OCI-LY3 (cell line): ENCODE measurements at regions not wholly inside any gene's neighbourhood (a gene's known extent, or its start where the extent isn't known, plus 50 kb on each side); places are given as distances from the start of the nearest gene placed in this dataset.

Experiments used
- H2AFZ ChIP-seq: fragments of 200-600, 300-600 bp; shearing (Covaris generic); 2 replicates; pipeline ENCODE4 v1.6.0; 2014; ENCODE audit warnings: antibody characterized with exemption, low read depth, low read length
- H3K27ac ChIP-seq: fragments of 200-600, 300-600 bp; sonication (generic); 2 replicates; pipeline ENCODE4 v1.5.1; 2014; ENCODE audit warnings: mild to moderate bottlenecking, low read length, moderate library complexity, mixed read lengths
- H3K27me3 ChIP-seq: fragments of 200-600, 300-600 bp; sonication (generic); 2 replicates; pipeline ENCODE4 v1.6.1; 2014; ENCODE audit warnings: low read depth, low read length, mixed read lengths
- H3K36me3 ChIP-seq: fragments of 200-600, 300-600 bp; sonication (generic); replicated peaks from 2 replicates; pipeline ENCODE3; 2014; ENCODE audit warnings: low read depth, low read length, mixed read lengths
- H3K4me1 ChIP-seq: fragments of 300-600, 200-600 bp; sonication (generic); 2 replicates; pipeline ENCODE4 v1.6.1; 2014; ENCODE audit warnings: low read length, mixed read lengths
- H3K4me2 ChIP-seq: fragments of 200-600, 300-600 bp; sonication (generic); 2 replicates; pipeline ENCODE4 v1.6.1; 2014; ENCODE audit warnings: low read length, mixed read lengths
- H3K4me3 ChIP-seq: fragments of 300-600, 200-600 bp; sonication (generic); 2 replicates; pipeline ENCODE4 v1.5.1; 2014; ENCODE audit warnings: antibody characterized with exemption, mild to moderate bottlenecking, low read length, moderate library complexity
- H3K79me2 ChIP-seq: fragments of 300-600, 200-600 bp; shearing (Covaris generic); 2 replicates; pipeline ENCODE4 v1.6.1; 2014; ENCODE audit warnings: mild to moderate bottlenecking, low read length, mixed read lengths
- H3K9ac ChIP-seq: fragments of 300-600, 200-600 bp; shearing (Covaris generic); 2 replicates; pipeline ENCODE4 v1.6.0; 2014; ENCODE audit warnings: mild to moderate bottlenecking, low read length, moderate library complexity
- H3K9me3 ChIP-seq: fragments of 200-600, 300-600 bp; shearing (Covaris generic); 2 replicates; pipeline ENCODE4 v1.6.1; 2014; ENCODE audit warnings: low read length, mixed read lengths; ENCODE audit not compliant: insufficient read depth
- H4K20me1 ChIP-seq: fragments of 200-600, 300-600 bp; sonication (generic); 2 replicates; pipeline ENCODE4 v1.6.1; 2016; ENCODE audit warnings: low read length, mixed read lengths; ENCODE audit not compliant: insufficient read depth
- EZH2phosphoT487 ChIP-seq: fragments of 200-600 bp; shearing (Covaris generic); IDR thresholded peaks from 2 replicates; pipeline ENCODE4 v1.6.1; 2018; ENCODE audit warnings: antibody characterized with exemption, mixed run types, low read depth
- TF ChIP-seq, protein P1 (sequence below): fragments of 200-600, 300-600 bp; sonication (generic); IDR thresholded peaks from 2 replicates; pipeline ENCODE4 v1.5.1; 2014; ENCODE audit warnings: antibody characterized with exemption, low read length, low read depth

DNA sequence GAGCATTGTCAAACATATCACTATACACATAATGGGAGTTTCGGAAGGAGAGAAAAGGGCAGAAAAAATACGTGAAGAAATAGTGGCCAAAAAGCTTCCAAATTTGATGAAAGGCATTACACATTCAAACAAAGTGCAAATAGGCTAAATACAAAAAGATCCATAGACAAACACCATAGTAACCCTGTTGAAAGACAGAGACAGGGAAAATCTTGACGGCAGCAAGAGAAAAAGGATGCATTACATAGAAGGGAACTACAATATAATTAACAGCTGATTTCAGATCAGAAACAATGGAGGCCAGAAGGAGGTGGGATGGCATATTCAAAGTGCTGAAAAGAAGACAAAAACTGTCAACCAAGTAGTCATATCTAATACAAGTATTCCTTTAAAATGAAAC lies 170.8 kb downstream of the MRPL14 start:
- H2AFZ ChIP-seq: no peak overlapping the region
- no peak overlapping the region for H3K4me3 ChIP-seq
- H3K4me2 ChIP-seq: no peak overlapping the region
- H4K20me1 ChIP-seq: no peaks in the 10 kb centered on the region
- H3K27me3 ChIP-seq: peaks cover 21% of the 10 kb centered on the region; the same call in 1 of the 2 replicates
- no peak overlapping the region for H3K27ac ChIP-seq
- TF ChIP-seq, protein P1, sequence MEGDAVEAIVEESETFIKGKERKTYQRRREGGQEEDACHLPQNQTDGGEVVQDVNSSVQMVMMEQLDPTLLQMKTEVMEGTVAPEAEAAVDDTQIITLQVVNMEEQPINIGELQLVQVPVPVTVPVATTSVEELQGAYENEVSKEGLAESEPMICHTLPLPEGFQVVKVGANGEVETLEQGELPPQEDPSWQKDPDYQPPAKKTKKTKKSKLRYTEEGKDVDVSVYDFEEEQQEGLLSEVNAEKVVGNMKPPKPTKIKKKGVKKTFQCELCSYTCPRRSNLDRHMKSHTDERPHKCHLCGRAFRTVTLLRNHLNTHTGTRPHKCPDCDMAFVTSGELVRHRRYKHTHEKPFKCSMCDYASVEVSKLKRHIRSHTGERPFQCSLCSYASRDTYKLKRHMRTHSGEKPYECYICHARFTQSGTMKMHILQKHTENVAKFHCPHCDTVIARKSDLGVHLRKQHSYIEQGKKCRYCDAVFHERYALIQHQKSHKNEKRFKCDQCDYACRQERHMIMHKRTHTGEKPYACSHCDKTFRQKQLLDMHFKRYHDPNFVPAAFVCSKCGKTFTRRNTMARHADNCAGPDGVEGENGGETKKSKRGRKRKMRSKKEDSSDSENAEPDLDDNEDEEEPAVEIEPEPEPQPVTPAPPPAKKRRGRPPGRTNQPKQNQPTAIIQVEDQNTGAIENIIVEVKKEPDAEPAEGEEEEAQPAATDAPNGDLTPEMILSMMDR: no peak
- TF ChIP-seq EZH2phosphoT487: no peak
- H3K79me2 ChIP-seq: no peaks in the 10 kb centered on the region
- H3K9ac ChIP-seq: no peak overlapping the region
- 0 out of 2 replicates have a peak, but pooled peaks cover 8% of the 10 kb centered on the region for H3K9me3 ChIP-seq
- H3K4me1 ChIP-seq: peaks cover 6% of the 10 kb centered on the region; the same call in 1 of the 2 replicates
- H3K36me3 ChIP-seq: no peaks in the 10 kb centered on the region

DNA sequence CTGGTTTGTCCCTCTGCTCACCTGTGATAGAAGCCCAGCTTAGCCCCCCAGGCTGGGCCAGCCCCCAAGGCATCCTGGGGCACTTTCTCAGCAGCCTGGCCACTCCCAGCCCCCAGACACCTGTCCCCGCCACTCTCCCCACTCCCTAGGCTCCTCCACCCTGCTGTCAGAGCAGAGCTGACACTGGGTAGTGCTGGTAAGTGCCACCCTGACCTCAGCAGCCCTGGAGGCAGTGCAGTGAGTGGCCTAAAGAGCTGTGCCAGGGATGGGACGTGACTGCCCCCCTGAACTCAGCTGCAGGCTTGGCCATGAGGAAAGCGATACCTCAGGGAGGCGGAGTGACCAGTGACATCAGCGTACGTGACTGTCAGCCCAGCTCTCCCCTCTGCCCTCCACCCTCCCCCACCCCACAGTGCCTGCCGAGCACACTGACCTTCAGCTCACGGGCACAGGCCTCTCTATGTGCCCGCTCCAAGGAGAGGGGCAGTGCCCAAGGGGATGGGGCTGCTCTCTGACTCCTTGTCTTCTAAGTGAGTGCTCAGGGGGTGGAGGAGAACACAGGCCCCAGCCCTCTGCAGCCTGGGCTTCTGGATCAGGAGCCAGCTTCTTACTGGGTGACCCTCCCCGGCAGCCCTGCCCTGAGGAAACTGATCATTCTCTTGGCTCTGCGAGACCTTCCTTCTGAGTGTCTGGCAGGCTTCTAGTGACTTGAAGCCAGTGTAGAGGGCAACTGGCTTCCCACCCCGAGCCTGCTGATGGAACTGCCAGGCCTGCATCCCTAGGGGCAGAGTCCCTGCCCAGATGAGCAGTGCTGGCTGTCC lies 172.7 kb downstream of the MRPL14 start:
- Histone ChIP-seq H3K9me3 (0 out of 2 replicates have a peak, but pooled peaks cover 8% of the 10 kb centered on the region), H4K20me1 (no peaks in the 10 kb centered on the region), H3K27ac (no peak overlapping the region), H3K27me3 (peaks cover 21% of the 10 kb centered on the region; the same call in 1 of the 2 replicates), H3K4me2 (no peak overlapping the region), H3K9ac (no peak overlapping the region), H3K36me3 (no peaks in the 10 kb centered on the region), H3K79me2 (no peaks in the 10 kb centered on the region), H3K4me3 (no peak overlapping the region), H3K4me1 (peaks cover 4% of the 10 kb centered on the region; the same call in 1 of the 2 replicates), H2AFZ (no peak overlapping the region)
- TF ChIP-seq EZH2phosphoT487: no peak
- TF ChIP-seq, protein P1: no peak

DNA sequence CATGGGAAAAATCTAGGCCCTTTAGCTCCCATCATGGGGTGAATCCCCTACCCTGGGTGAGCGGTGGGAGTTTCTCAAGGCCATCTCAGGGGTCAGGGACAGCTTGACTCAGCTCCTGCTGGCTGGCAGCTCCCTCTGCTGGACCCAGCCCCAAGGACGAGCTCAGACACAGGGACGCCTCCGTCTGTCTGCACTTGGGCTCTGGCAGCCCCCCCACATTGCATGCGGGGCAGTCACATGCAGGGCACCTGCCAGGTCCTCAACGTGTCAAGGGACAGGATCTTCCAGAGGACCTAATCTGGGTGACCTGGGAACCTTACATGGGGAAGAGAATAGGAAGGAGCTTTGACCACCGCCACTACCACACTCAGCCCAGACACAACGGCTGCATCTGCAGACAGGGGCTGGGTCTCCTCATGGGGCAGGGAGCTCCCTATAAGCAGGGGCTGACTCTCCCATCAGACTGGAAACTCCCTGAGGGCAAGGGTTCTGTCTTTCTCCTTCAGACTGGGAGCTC lies 173.4 kb downstream of the MRPL14 start:
- Histone ChIP-seq H3K27ac (no peak overlapping the region), H3K36me3 (no peaks in the 10 kb centered on the region), H3K9me3 (0 out of 2 replicates have a peak, but pooled peaks cover 8% of the 10 kb centered on the region), H3K79me2 (no peaks in the 10 kb centered on the region), H4K20me1 (no peaks in the 10 kb centered on the region), H2AFZ (no peak overlapping the region), H3K4me3 (no peak overlapping the region), H3K4me1 (no peaks in the 10 kb centered on the region), H3K27me3 (peaks cover 17% of the 10 kb centered on the region; the same call in 1 of the 2 replicates), H3K9ac (no peak overlapping the region), H3K4me2 (no peak overlapping the region)
- TF ChIP-seq, protein P1: peak; percentile 29; the same call in 1 of the 2 replicates
- TF ChIP-seq EZH2phosphoT487: no peak

DNA sequence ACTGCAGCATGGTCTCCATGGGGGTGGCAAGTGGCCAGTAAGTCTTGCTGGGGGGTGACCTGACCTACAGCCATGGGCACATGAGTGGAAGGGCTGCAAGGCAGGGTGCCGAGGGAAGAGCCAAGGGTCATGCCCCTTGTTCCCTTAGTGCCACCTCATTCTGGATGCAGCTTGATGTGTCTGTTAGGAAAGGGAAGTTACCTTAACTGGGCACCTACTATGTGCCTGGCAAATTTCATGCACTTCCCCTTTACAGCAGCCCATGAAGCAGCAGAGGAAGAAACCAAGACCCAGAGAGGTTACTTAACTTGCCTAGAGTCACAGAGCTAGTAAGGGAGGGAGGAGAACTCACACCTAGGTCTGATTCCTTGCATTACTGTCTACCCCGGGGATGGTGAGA lies 174.0 kb downstream of the MRPL14 start:
- no peaks in the 10 kb centered on the region for H3K36me3 ChIP-seq
- no peak for TF ChIP-seq EZH2phosphoT487
- TF ChIP-seq, protein P1: no peak
- no peak overlapping the region for H3K4me2 ChIP-seq
- H4K20me1 ChIP-seq: no peaks in the 10 kb centered on the region
- no peak overlapping the region for H3K27ac ChIP-seq
- no peaks in the 10 kb centered on the region for H3K79me2 ChIP-seq
- no peak overlapping the region for H3K9ac ChIP-seq
- peaks cover 15% of the 10 kb centered on the region; the same call in 1 of the 2 replicates for H3K27me3 ChIP-seq
- H2AFZ ChIP-seq: no peak overlapping the region
- H3K4me3 ChIP-seq: no peak overlapping the region
- 0 out of 2 replicates have a peak, but pooled peaks cover 8% of the 10 kb centered on the region for H3K9me3 ChIP-seq
- no peaks in the 10 kb centered on the region for H3K4me1 ChIP-seq
